H9 (cell line): ENCODE measurements at regions not wholly inside any gene's neighbourhood (a gene's known extent, or its start where the extent isn't known, plus 50 kb on each side); places are given as distances from the start of the nearest gene placed in this dataset.

ENCODE experiments used
- DNase-seq: peaks from one replicate; pipeline ENCODE4 v3.0.0-alpha.2; 2017
- H2AFZ ChIP-seq: one replicate; pipeline ENCODE4 v1.6.1; 2013; ENCODE audit warnings: mild to moderate bottlenecking, low read length, control low read depth, moderate library complexity
- H2AK5ac ChIP-seq: 2 replicates; pipeline ENCODE4 v1.6.1; 2013; ENCODE audit warnings: low read length, control low read depth, mixed read lengths; ENCODE audit not compliant: insufficient read length
- H2BK120ac ChIP-seq: one replicate; pipeline ENCODE4 v1.6.1; 2013; ENCODE audit warnings: low read depth, mild to moderate bottlenecking, low read length, control low read depth, inconsistent platforms; ENCODE audit not compliant: poor library complexity, severe bottlenecking
- H2BK12ac ChIP-seq: 2 replicates; pipeline ENCODE4 v1.6.1; 2013; ENCODE audit warnings: low read length, control low read depth, mixed read lengths, low read depth; ENCODE audit not compliant: insufficient read length
- H2BK15ac ChIP-seq: 2 replicates; pipeline ENCODE4 v1.6.1; 2013; ENCODE audit warnings: low read depth, low read length, control low read depth
- H2BK20ac ChIP-seq: one replicate; pipeline ENCODE4 v1.6.1; 2013; ENCODE audit warnings: low read depth, mild to moderate bottlenecking, low read length, control low read depth, inconsistent platforms; ENCODE audit not compliant: poor library complexity, severe bottlenecking
- H2BK5ac ChIP-seq: 2 replicates; pipeline ENCODE4 v1.6.1; 2013; ENCODE audit warnings: low read length, control low read depth, mixed read lengths; ENCODE audit not compliant: insufficient read length
- H3K14ac ChIP-seq: 2 replicates; pipeline ENCODE4 v1.6.1; 2013; ENCODE audit warnings: low read length, control low read depth; ENCODE audit not compliant: insufficient read depth
- H3K18ac ChIP-seq: 2 replicates; pipeline ENCODE4 v1.6.1; 2013; ENCODE audit warnings: low read depth, mild to moderate bottlenecking, mixed read lengths, low read length, control low read depth; ENCODE audit not compliant: insufficient read length
- H3K23ac ChIP-seq: 2 replicates; pipeline ENCODE4 v1.6.1; 2013; ENCODE audit warnings: low read length, control low read depth, mixed read lengths, low read depth; ENCODE audit not compliant: insufficient read length
- H3K23me2 ChIP-seq: 2 replicates; pipeline ENCODE4 v1.6.1; 2013; ENCODE audit warnings: low read depth, mild to moderate bottlenecking, mixed read lengths, low read length, control low read depth; ENCODE audit not compliant: insufficient read length, poor library complexity, severe bottlenecking
- H3K27ac ChIP-seq: 2 replicates; pipeline ENCODE4 v1.5.1; 2013; ENCODE audit warnings: low read length, control low read depth, mixed read lengths, low read depth; ENCODE audit not compliant: insufficient read length
- H3K27me3 ChIP-seq: 2 replicates; pipeline ENCODE4 v1.6.1; 2013; ENCODE audit warnings: low read length, control low read depth, inconsistent platforms; ENCODE audit not compliant: insufficient read depth
- H3K4ac ChIP-seq: 2 replicates; pipeline ENCODE4 v1.6.1; 2013; ENCODE audit warnings: low read depth, mild to moderate bottlenecking, control low read depth, inconsistent platforms, low read length, moderate library complexity
- H3K4me1 ChIP-seq: 2 replicates; pipeline ENCODE4 v1.6.1; 2013; ENCODE audit warnings: low read length, control low read depth, inconsistent platforms; ENCODE audit not compliant: insufficient read depth
- H3K4me2 ChIP-seq: 2 replicates; pipeline ENCODE4 v1.6.1; 2013; ENCODE audit warnings: low read length, control low read depth, mixed read lengths; ENCODE audit not compliant: insufficient read length, insufficient read depth
- H3K56ac ChIP-seq: 2 replicates; pipeline ENCODE4 v1.6.1; 2013; ENCODE audit warnings: low read depth, mild to moderate bottlenecking, mixed read lengths, low read length, control low read depth; ENCODE audit not compliant: insufficient read length
- H3K79me1 ChIP-seq: 2 replicates; pipeline ENCODE4 v1.6.1; 2013; ENCODE audit warnings: low read depth, mild to moderate bottlenecking, moderate library complexity, low read length, control low read depth, inconsistent platforms; ENCODE audit not compliant: insufficient read depth, poor library complexity, severe bottlenecking
- H3K79me2 ChIP-seq: 2 replicates; pipeline ENCODE4 v1.6.1; 2013; ENCODE audit warnings: low read length, control low read depth, inconsistent platforms; ENCODE audit not compliant: insufficient read depth
- H3K9ac ChIP-seq: 2 replicates; pipeline ENCODE4 v1.6.1; 2013; ENCODE audit warnings: low read length, control low read depth, mixed read lengths; ENCODE audit not compliant: insufficient read length; ENCODE audit errors: extremely low read depth
- H3K9me3 ChIP-seq: one replicate; pipeline ENCODE4 v1.6.1; 2013; ENCODE audit warnings: low read depth, low read length, inconsistent platforms; ENCODE audit not compliant: control insufficient read depth
- H3T11ph ChIP-seq: one replicate; pipeline ENCODE4 v1.6.1; 2013; ENCODE audit warnings: mild to moderate bottlenecking, low read length, control low read depth, inconsistent platforms
- H4K20me1 ChIP-seq: one replicate; pipeline ENCODE4 v1.6.1; 2013; ENCODE audit not compliant: control insufficient read depth, insufficient read length, insufficient read depth
- H4K5ac ChIP-seq: 2 replicates; pipeline ENCODE4 v1.6.1; 2013; ENCODE audit warnings: low read depth, mild to moderate bottlenecking, mixed read lengths, low read length, control low read depth; ENCODE audit not compliant: insufficient read length
- H4K8ac ChIP-seq: replicated peaks from 2 replicates; pipeline ENCODE4 v1.6.1; 2013; ENCODE audit warnings: low read length, control low read depth, mixed read lengths, low read depth; ENCODE audit not compliant: insufficient read length
- H4K91ac ChIP-seq: 2 replicates; pipeline ENCODE4 v1.6.1; 2013; ENCODE audit warnings: low read depth, mild to moderate bottlenecking, moderate library complexity, mixed read lengths, low read length, control low read depth; ENCODE audit not compliant: insufficient read length
- H3K27ac Mint-ChIP-seq, 3 experiments: 2 replicates in 2 of 3; 3 replicates in 1 of 3; pipeline ENCODE4 v1.8.0; 2020 to 2021; ENCODE audit warnings: mixed read lengths in 3 of 3, mild to moderate bottlenecking in 1 of 3, moderate library complexity in 1 of 3
- H3K27me3 Mint-ChIP-seq: 2 replicates; pipeline ENCODE4 v1.8.0; 2021; ENCODE audit warnings: low read depth, mild to moderate bottlenecking, moderate library complexity, mixed read lengths
- H3K36me3 Mint-ChIP-seq, 3 experiments: 2 replicates in 2 of 3; 3 replicates in 1 of 3; pipeline ENCODE4 v1.8.0; 2020 to 2021; ENCODE audit warnings: low read depth in 3 of 3, mixed read lengths in 3 of 3; ENCODE audit not compliant: insufficient read depth in 1 of 3
- H3K4me1 Mint-ChIP-seq, 2 experiments: 2 replicates each; pipeline ENCODE4 v1.8.0; 2020; ENCODE audit warnings: mixed read lengths in 2 of 2
- H3K4me3 Mint-ChIP-seq, 2 experiments: 2 replicates in 1 of 2; 3 replicates in 1 of 2; pipeline ENCODE4 v1.8.0; 2020 to 2021; ENCODE audit warnings: mild to moderate bottlenecking in 2 of 2, mixed read lengths in 2 of 2, moderate library complexity in 1 of 2
- H3K9me3 Mint-ChIP-seq, 2 experiments: 2 replicates in 1 of 2; 3 replicates in 1 of 2; pipeline ENCODE4 v1.8.0; 2020; ENCODE audit warnings: mild to moderate bottlenecking in 2 of 2, mixed read lengths in 2 of 2, moderate library complexity in 1 of 2
- CTCF ChIP-seq: fragments of 200-600 bp; sonication (generic); conservative IDR thresholded peaks from 3 replicates; pipeline ENCODE4 v1.8.0; 2021; ENCODE audit warnings: antibody characterized with exemption, mild to moderate bottlenecking
- WGBS: extraction: QIAGEN DNeasy Blood & Tissue Kit; methylation state at CpG from one replicate; pipeline ENCODE4 v1.1.7; 2013; ENCODE audit warnings: missing lambda C conversion rate, low lambda C conversion rate, mixed read lengths; ENCODE audit not compliant: insufficient read length; ENCODE audit errors: extremely low coverage; 5-methylcytosine and 5-hydroxymethylcytosine counted together

- no peak overlapping the region for H3K18ac ChIP-seq
- Mint-ChIP-seq H3K36me3 (peaks cover 5 to 19% (median 10%) of the 10 kb centered on the region in 3 experiments; a peak in 5 of 7 replicates), H3K27ac (no peak overlapping the region), H3K4me3 (no peak overlapping the region), H3K27me3 (no peaks in the 10 kb centered on the region), H3K9me3 (peaks cover 16 to 20% of the 10 kb centered on the region in 2 experiments), H3K4me1 (peaks cover 12 to 14% of the 10 kb centered on the region in 2 experiments)
- no peak overlapping the region for H3K4me2 ChIP-seq
- no peak overlapping the region for H3K56ac ChIP-seq
- WGBS: no CpG with 5 or more reads among the region's 2 CpGs
- H3K79me2 ChIP-seq: no peaks in the 10 kb centered on the region
- H4K8ac ChIP-seq: no peak overlapping the region
- no peak overlapping the region for H2BK120ac ChIP-seq
- no peak overlapping the region for H2AK5ac ChIP-seq
- no peaks in the 10 kb centered on the region for H3K27me3 ChIP-seq
- no peak overlapping the region for H3K14ac ChIP-seq
- H3K9me3 ChIP-seq: no peaks in the 10 kb centered on the region
- H3K9ac ChIP-seq: no peak overlapping the region
- no peak overlapping the region for H2AFZ ChIP-seq
- no peaks in the 10 kb centered on the region for H4K20me1 ChIP-seq
- no peak overlapping the region for H3K27ac ChIP-seq
- no peak overlapping the region for H2BK15ac ChIP-seq
- no peak overlapping the region for H3T11ph ChIP-seq
- H3K4me1 ChIP-seq: no peaks in the 10 kb centered on the region
- no peaks in the 10 kb centered on the region for H3K79me1 ChIP-seq
- no peak overlapping the region for H3K23ac ChIP-seq
- H4K5ac ChIP-seq: no peak overlapping the region
- no peak for DNase-seq
- no peaks in the 10 kb centered on the region for H3K23me2 ChIP-seq
- TF ChIP-seq CTCF: no peak
- no peak overlapping the region for H4K91ac ChIP-seq
- H3K4ac ChIP-seq: no peak overlapping the region
- no peak overlapping the region for H2BK20ac ChIP-seq
- H2BK12ac ChIP-seq: no peak overlapping the region
- no peak overlapping the region for H2BK5ac ChIP-seq
These were observed 195.2 kb downstream of the MTCL1 start for GRCh38 chr18:8900552-8900951.
